ENCODE measurements at regions not wholly inside any gene's neighbourhood (a gene's known extent, or its start where the extent isn't known, plus 50 kb on each side); places are given as distances from the start of the nearest gene placed in this dataset.

GRCh38 chr10:124324451-124324850, 94.3 kb downstream of the OAT start:
- TF ChIP-seq CTCF (IDR thresholded peaks at IDR 0.05 in 2 of 3, conservative IDR thresholded peaks at IDR 0.05 in 1 of 3; ENCODE audit: control insufficient read depth in 2 of 3, extremely low read depth in 1 of 3, insufficient read depth in 1 of 3, low read depth in 3 of 3, low read length in 3 of 3) (no peak), EP300 (IDR thresholded peaks at IDR 0.05; ENCODE audit: borderline replicate concordance in 1 of 2, control insufficient read depth in 1 of 2, low read depth in 2 of 2, low read length in 2 of 2) (no peak), JUNB (IDR thresholded peaks at IDR 0.05) (no peak), BHLHE40 (IDR thresholded peaks at IDR 0.05; ENCODE audit: borderline replicate concordance in 1 of 2, low read depth in 2 of 2, low read length in 1 of 2) (no peak), CBX3 (IDR thresholded peaks at IDR 0.05; ENCODE audit: borderline replicate concordance, low read depth) (no peak), BRCA1 (IDR thresholded peaks at IDR 0.05; ENCODE audit: low read depth, low read length) (no peak)
- TF ChIP-seq, protein P1, sequence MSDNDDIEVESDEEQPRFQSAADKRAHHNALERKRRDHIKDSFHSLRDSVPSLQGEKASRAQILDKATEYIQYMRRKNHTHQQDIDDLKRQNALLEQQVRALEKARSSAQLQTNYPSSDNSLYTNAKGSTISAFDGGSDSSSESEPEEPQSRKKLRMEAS (IDR thresholded peaks at IDR 0.05; ENCODE audit: low read depth, low read length), result no peak

All from GM12878 (cell line).